NCI-H1092 (cell line): ENCODE measurements at regions not wholly inside any gene's neighbourhood (a gene's known extent, or its start where the extent isn't known, plus 50 kb on each side); places are given as distances from the start of the nearest gene placed in this dataset.
"Not testable (repeated sequence)": the region's sequence is repeated elsewhere in the genome, so short reads cannot be mapped to it uniquely, and the experiment has no call there.

Experiments used
- DNase-seq: peaks from one replicate; lab custom pipeline; 2025; lab: John Stamatoyannopoulos, UW

- DNase-seq, result no peak
Measured at GRCh38 chr11:90426442-90426841, 203.6 kb upstream of the CHORDC1 start.

- DNase-seq, result no peak
Measured at GRCh38 chr11:90423378-90423777, 200.5 kb upstream of the CHORDC1 start.

GRCh38 chr11:90422787-90423186 lies 199.9 kb upstream of the CHORDC1 start:
- DNase-seq, result not testable (repeated sequence)

- DNase-seq, result no peak
Measured at GRCh38 chr11:90414221-90414620, 191.4 kb upstream of the CHORDC1 start.

GRCh38 chr11:90407350-90407749 lies 184.5 kb upstream of the CHORDC1 start:
- no peak for DNase-seq

DNA sequence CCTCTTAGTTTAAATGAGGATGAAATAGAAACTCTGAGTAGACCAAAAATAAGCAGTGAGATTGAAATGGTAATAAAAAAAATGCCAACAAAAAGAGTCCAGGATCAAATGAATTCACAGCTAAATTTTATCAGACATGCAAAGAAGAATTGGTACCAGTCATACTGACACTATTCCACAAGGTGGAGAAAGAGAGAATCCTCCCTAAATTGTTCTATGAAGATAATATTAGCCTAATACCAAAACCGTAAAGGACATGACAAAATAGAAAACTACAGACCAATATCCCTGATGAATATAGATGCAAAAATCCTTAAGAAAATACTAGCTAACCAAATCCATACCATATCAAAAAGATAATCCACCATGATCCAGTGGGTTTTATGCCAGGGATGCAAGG lies 169.8 kb upstream of the CHORDC1 start:
- DNase-seq, result no peak

GRCh38 chr11:90391756-90392155 lies 168.9 kb upstream of the CHORDC1 start:
- DNase-seq, result no peak

DNA sequence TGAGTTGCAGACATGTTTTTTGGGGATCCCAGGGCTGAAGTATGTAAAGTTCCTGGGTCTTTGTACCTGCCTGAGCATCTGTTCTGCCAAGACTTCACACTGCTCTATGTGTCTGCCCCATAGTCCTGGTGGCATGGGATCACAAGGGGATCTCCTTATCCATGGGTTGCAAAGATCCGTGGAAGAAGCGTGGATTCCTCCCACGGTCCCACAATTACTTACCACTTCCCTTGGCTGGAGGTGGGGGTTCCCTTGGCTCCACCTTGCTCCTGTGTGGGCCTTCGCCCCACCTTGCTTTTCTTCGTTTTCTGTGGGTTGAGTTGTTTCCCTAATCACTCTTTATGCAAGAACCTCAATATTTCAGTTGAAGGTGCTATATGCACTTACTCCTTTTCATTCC lies 157.4 kb upstream of the CHORDC1 start:
- no peak for DNase-seq

DNA sequence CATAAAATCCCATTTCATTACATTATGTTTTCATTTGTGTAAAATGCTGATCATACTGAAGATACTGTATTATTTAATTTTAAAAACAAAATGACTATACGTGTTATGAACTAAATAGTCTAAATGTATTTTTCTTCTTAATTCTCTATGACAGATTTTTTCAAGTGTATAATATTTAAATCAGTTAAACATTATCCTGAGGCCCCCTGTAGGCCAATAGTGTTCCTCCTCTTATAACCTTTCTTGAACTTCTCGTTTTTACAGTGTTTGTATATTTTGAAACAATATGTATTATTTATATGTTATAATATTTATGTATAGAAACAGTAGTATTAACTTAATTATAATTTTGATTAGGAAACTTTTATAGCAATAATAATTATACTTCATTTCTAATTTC lies 151.1 kb upstream of the CHORDC1 start:
- no peak for DNase-seq

GRCh38 chr11:90364527-90364926 lies 141.7 kb upstream of the CHORDC1 start:
- no peak for DNase-seq

- DNase-seq, result no peak
Measured at GRCh38 chr11:90363739-90364138, 140.9 kb upstream of the CHORDC1 start.

GRCh38 chr11:90355200-90355599 lies 132.4 kb upstream of the CHORDC1 start:
- no peak for DNase-seq

DNA sequence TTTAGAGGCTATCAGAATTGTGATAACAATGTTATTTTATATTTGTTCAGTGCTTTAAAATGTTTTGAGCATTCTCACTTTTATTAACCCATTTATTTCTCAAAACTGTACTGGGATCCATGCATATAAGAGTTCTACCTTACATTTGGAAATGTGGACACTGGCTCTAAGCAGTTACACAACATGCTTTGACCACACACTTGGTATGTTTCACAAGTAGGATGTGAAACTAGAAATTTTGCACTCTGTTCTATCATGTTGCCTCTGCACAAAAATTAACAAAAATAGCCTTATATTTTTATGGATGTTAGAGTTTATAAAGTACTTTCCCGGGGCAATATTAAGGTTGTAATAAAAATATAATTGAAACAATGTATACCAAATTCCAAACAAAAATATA lies 126.9 kb upstream of the CHORDC1 start:
- DNase-seq, result no peak

DNA sequence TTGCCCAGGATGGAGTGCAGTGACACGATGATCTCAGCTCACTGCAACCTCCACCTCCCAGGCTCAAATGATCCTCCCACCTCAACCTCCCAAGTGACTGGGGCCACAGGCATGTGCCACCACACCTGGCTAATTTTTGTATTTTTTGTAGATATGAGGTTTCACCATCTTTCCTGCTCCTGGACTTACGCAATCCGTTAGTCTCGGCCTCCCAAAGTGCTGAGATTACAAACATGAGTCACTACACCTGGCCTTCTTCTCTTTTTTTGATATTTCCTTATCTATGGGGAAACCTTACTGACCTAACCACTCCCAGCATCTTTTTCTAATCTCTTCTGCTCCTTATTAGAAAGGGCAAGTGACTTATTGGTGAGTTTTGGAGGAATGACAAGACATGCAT lies 121.7 kb upstream of the CHORDC1 start:
- DNase-seq, result no peak

DNA sequence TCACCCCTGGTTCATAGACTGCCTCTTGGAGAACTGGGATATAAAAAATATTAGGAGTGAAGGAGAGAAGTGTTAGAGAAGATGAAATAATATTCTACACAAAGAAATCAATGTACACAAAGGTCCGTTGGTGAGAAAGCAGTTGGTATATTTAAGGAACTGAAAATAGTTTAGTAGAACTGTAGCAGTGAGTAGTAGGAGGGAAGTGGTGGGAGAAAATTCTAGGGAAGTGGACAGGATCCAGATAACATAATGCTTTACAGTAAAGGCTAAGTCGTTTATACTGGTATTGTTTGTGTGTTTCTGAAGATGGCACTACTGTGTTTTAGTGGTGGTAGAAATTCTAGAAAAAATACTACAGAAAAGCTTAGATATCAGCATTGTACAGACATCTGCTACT lies 120.8 kb upstream of the CHORDC1 start:
- no peak for DNase-seq

GRCh38 chr11:90341986-90342385 lies 119.1 kb upstream of the CHORDC1 start:
- DNase-seq, result no peak

DNA sequence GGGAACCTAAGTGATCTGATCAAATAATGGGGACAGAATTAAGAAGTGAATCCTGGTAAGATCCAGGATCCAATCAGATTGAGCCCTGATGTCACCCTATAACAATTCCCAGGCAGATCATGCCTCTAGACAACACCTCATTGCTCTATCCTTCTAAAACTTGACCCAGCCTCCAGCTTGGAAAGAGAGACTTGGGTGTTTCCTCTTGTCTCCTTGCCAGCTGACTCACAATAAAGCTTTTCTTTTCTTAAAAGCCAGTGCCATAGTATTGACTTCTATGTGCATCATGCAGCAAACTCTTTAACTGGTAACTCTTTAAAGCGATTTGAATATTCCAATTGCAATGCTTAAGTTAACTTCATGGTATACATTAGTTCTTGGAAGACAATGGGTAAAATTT lies 109.6 kb upstream of the CHORDC1 start:
- DNase-seq, result no peak

DNA sequence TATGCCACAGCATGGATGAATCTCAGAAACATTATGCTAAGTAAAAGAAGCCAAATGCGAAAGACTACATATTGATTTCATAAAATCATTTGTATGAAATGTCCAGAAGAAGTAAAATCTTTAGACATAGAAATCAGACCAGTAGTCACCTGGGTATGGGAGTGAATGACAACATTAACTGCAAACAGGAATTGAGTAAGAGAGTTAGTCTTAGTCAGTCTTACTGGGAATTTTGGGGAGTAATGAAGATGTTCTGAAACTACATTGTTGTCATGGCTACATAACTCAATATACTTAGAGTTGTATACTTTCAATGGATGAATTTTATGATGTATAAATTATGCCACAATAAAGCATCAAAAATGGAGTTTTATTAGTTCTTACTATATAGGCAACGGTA lies 107.8 kb upstream of the CHORDC1 start:
- no peak for DNase-seq

DNA sequence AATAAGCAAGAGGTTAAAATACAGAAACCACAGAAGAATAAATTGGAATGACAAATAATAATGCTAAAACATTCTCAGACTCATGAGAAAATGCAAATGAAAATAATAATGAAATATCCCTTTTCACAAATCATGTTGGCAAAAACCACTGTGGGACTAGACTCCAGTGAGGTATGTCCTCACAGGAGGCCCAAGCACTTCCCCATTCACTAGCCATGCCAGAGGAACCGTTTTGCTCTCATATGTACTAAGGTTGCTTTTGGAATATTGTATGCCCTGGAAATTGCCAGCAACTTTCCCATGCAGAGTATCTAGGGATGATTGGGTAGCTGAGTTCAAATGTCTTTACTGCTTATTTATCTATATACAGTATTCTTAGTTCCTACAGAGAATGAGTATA lies 106.2 kb upstream of the CHORDC1 start:
- DNase-seq, result no peak

- DNase-seq, result no peak
Measured at GRCh38 chr11:90326647-90327046, 103.8 kb upstream of the CHORDC1 start.

DNA sequence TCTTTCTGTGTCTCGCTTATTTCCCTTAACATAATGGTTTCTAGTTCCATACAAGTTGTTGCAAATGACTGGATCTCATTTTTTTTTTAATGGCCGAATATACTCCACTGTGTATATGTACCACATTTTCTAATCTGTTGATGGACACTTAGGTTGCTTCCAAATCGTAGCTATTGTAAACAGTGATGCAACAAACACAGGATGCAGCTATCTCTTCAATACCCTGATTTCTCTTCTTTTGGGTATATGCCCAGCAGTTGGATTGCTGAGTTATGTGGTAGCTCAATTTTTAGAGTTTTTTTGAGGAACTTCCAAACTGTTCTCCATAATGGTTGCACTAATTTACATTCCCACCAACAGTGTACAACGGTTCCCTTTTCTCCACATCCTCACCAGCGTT lies 100.4 kb upstream of the CHORDC1 start:
- DNase-seq, result no peak

DNA sequence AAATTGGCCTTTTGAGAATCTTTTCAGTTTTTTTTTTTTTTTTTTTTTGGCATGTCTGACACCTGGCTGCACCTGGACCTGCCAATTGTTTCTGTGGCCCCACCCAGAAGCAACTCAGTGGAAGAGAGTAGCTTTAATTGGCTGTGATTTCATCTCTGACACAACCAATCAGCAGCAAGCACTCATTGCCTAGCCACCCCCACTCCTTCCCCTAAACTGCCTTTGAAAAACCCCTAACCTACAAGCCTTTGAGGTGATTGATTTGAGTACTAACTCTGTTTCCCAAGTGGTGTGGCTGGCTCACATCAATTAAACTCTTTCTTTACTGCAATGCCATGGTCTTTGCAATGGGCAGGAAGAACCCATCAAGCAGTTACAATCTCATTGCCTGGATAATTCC lies 98.2 kb upstream of the CHORDC1 start:
- no peak for DNase-seq

DNA sequence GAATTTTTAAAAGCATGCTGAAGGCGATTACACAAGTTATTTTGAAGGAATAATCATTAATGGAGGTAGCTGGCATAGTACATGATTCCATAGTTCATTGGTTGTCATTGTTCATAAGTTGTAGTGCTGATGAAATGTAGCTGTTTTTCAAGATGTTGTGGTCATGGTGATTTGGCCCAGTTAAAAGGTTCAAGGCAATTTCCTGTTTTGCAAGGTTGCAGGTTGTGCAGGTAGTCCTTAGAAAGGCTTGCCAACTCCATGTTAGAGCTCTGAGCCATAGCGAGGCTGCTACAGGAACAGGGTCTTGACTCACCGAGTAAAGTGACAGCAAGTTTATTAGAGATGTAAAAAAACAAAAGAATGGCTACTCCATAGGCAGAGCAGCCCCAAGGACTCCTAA lies 95.8 kb upstream of the CHORDC1 start:
- DNase-seq, result no peak

DNA sequence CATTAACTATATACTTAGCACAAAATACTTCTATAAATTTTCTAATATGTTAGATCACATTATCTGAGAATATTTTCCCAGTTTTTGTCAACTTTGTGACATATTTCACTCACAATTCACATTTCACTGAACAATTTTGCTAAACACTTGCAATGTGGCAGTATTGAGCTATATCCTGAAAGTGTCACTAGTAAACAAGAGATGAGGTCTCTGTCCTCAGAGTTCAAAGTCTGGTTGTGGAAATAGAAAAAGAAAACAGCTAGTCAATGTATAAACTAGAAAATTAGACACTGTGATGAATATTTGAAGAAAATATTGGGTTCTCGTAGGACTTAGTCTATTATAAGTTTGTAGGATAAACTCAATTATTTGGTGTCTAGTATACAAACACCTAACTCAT lies 87.4 kb upstream of the CHORDC1 start:
- no peak for DNase-seq

DNA sequence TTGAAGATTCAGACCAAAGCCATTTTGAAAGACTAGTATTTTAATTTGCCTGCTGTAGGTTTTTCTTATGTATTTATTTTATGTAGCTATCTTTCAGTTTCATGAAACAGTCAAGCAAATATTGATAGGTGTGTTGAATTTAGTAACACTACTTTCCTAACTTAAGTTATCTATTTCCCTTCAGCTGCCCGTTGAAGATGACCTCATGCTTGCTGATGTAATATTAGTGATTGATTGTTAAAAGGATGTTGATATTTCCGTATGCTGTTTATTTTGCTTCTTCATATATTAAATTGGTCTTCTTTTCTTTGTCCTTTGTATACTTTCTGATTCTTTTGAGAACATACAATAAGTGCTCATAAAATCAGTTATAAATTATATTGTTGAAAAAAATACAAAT lies 86.8 kb upstream of the CHORDC1 start:
- DNase-seq, result no peak
